MM.1S (cell line): ENCODE measurements at regions not wholly inside any gene's neighbourhood (a gene's known extent, or its start where the extent isn't known, plus 50 kb on each side); places are given as distances from the start of the nearest gene placed in this dataset.

ENCODE experiments used
- DNase-seq: peaks from one replicate; pipeline ENCODE4 v3.0.0-alpha.2; 2015
- H2AFZ ChIP-seq: fragments of 300-600 bp; sonication (generic); 2 replicates; pipeline ENCODE4 v1.6.0; 2016; ENCODE audit warnings: antibody characterized with exemption, low read length
- H3F3A ChIP-seq: fragments of 300-600 bp; sonication (generic); 2 replicates; pipeline ENCODE4 v1.6.1; 2016; ENCODE audit warnings: mild to moderate bottlenecking, antibody characterized with exemption, low read length, moderate library complexity, mixed read lengths; ENCODE audit not compliant: insufficient read depth
- H3K27ac ChIP-seq: fragments of 300-600 bp; sonication (generic); 2 replicates; pipeline ENCODE4 v1.5.1; 2016; ENCODE audit warnings: mild to moderate bottlenecking, low read length
- H3K27me3 ChIP-seq: fragments of 300-600 bp; sonication (generic); replicated peaks from 2 replicates; pipeline ENCODE4 v1.6.0; 2016; ENCODE audit warnings: low read length; ENCODE audit not compliant: insufficient read depth
- H3K36me3 ChIP-seq: fragments of 300-600 bp; sonication (generic); replicated peaks from 2 replicates; pipeline ENCODE4 v1.6.1; 2016; ENCODE audit warnings: mild to moderate bottlenecking, low read length, mixed read lengths; ENCODE audit not compliant: insufficient read depth
- H3K4me1 ChIP-seq: fragments of 300-600 bp; sonication (generic); 2 replicates; pipeline ENCODE4 v1.6.1; 2016; ENCODE audit warnings: low read length, mixed read lengths
- H3K4me2 ChIP-seq: fragments of 300-600 bp; sonication (generic); 2 replicates; pipeline ENCODE4 v1.6.0; 2016; ENCODE audit warnings: low read depth, low read length
- H3K4me3 ChIP-seq: fragments of 300-600 bp; sonication (generic); 2 replicates; pipeline ENCODE4 v1.5.1; 2016; ENCODE audit warnings: low read length, mixed read lengths
- H3K79me2 ChIP-seq: fragments of 300-600 bp; sonication (generic); 2 replicates; pipeline ENCODE4 v1.6.1; 2016; ENCODE audit warnings: mixed run types, low read length, mixed read lengths
- H3K9ac ChIP-seq: fragments of 300-600 bp; sonication (generic); 2 replicates; pipeline ENCODE4 v1.6.1; 2016; ENCODE audit warnings: low read length, mixed read lengths
- H3K9me2 ChIP-seq: fragments of 300-600 bp; sonication (generic); replicated peaks from 2 replicates; pipeline ENCODE4 v1.6.1; 2016; ENCODE audit warnings: mild to moderate bottlenecking, low read length, mixed read lengths; ENCODE audit not compliant: insufficient read depth
- H3K9me3 ChIP-seq: fragments of 300-600 bp; sonication (generic); replicated peaks from 2 replicates; pipeline ENCODE4 v1.6.1; 2016; ENCODE audit warnings: mild to moderate bottlenecking, low read length, mixed read lengths; ENCODE audit not compliant: insufficient read depth
- H4K20me1 ChIP-seq: fragments of 300-600 bp; sonication (generic); 2 replicates; pipeline ENCODE4 v1.6.1; 2016; ENCODE audit warnings: mild to moderate bottlenecking, low read length, moderate library complexity, mixed read lengths; ENCODE audit not compliant: insufficient read depth
- EZH2 ChIP-seq: fragments of 300-600 bp; sonication (generic); optimal IDR thresholded peaks from 2 replicates; pipeline ENCODE3; 2017; ENCODE audit warnings: low read depth, mild to moderate bottlenecking, antibody characterized with exemption, low read length, mixed read lengths
- EZH2phosphoT487 ChIP-seq: fragments of 300-600 bp; sonication (generic); IDR thresholded peaks from 2 replicates; pipeline ENCODE4 v1.6.1; 2018; ENCODE audit warnings: antibody characterized with exemption, low read length
- TF ChIP-seq, protein P1 (sequence below): fragments of 300-600 bp; sonication (generic); IDR thresholded peaks from 2 replicates; pipeline ENCODE4 v1.5.1; 2016; ENCODE audit warnings: antibody characterized with exemption, low read length, mixed read lengths

DNA sequence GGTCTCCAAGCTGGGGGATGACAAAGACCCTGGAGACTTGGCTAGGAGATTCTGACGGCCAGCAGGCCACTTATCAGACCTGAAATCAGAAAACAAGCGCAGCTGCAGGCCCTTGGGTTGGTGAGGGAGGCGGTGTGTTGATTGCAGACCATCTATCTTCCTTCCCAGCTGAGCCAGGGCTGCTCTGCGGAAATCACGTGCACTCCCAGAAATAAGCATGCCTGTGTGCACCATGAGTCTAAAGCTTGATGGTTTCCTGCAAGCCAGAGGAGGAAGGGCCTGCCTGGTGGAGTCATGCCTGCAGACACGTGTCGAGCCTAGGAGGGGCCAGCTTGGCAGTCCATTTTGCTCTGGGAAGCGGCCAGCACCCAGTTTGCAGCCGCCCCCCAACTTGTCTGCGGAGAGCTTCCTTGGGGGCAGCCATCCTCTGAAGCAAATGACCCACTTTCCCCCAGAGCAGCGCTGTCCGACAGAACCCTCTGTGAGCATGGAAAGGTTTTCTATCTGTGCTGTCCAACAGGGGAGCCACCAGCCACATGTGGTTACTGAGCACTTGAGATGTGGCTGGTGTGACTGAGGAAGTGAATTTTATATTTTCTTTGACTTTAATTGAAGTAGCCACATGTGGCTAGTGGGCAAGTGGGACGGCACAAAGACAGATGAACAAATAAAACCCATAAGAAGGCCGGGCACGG, 175.7 kb upstream of the BCOR start:
- Histone ChIP-seq H3K4me1 (no peaks in the 10 kb centered on the region), H3K9ac (no peak overlapping the region), H3F3A (no peaks in the 10 kb centered on the region), H3K79me2 (no peaks in the 10 kb centered on the region), H3K27me3 (no peaks in the 10 kb centered on the region), H3K27ac (no peak overlapping the region), H3K9me3 (no peaks in the 10 kb centered on the region), H3K9me2 (no peaks in the 10 kb centered on the region), H4K20me1 (no peaks in the 10 kb centered on the region), H3K4me3 (no peak overlapping the region), H2AFZ (no peak overlapping the region), H3K4me2 (no peak overlapping the region), H3K36me3 (no peaks in the 10 kb centered on the region)
- no peak for TF ChIP-seq EZH2
- TF ChIP-seq, protein P1, sequence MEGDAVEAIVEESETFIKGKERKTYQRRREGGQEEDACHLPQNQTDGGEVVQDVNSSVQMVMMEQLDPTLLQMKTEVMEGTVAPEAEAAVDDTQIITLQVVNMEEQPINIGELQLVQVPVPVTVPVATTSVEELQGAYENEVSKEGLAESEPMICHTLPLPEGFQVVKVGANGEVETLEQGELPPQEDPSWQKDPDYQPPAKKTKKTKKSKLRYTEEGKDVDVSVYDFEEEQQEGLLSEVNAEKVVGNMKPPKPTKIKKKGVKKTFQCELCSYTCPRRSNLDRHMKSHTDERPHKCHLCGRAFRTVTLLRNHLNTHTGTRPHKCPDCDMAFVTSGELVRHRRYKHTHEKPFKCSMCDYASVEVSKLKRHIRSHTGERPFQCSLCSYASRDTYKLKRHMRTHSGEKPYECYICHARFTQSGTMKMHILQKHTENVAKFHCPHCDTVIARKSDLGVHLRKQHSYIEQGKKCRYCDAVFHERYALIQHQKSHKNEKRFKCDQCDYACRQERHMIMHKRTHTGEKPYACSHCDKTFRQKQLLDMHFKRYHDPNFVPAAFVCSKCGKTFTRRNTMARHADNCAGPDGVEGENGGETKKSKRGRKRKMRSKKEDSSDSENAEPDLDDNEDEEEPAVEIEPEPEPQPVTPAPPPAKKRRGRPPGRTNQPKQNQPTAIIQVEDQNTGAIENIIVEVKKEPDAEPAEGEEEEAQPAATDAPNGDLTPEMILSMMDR = no peak
- TF ChIP-seq EZH2phosphoT487 = no peak
- no peak for DNase-seq

DNA sequence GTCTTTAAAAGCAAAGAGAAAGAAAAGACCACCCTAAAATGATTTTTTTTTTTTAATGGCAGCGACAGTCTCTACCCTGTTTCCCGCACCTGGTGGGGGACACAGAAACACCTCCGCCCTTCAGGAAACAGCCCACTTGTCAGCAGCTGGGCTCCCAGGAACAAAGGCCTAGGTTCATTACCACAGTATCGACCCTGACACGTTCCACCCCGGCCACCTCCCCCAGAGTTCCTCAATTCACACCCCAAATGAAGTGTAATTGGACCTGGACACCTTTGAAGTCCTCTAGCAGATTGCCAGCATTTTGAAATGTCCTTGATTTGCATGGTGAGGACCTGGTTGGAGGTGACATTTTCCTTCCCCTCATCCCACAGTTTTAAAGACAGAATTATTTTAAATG, 175.0 kb upstream of the BCOR start:
- Histone ChIP-seq H3K27me3 (no peaks in the 10 kb centered on the region), H3K4me1 (0 out of 2 replicates have a peak, but pooled peaks cover 3% of the 10 kb centered on the region), H4K20me1 (no peaks in the 10 kb centered on the region), H3K9me2 (no peaks in the 10 kb centered on the region), H3F3A (no peaks in the 10 kb centered on the region), H2AFZ (no peak overlapping the region), H3K9me3 (no peaks in the 10 kb centered on the region), H3K4me3 (no peak overlapping the region), H3K9ac (no peak overlapping the region), H3K36me3 (no peaks in the 10 kb centered on the region), H3K27ac (no peak overlapping the region), H3K4me2 (no peak overlapping the region), H3K79me2 (no peaks in the 10 kb centered on the region)
- DNase-seq = no peak
- no peak for TF ChIP-seq EZH2

DNA sequence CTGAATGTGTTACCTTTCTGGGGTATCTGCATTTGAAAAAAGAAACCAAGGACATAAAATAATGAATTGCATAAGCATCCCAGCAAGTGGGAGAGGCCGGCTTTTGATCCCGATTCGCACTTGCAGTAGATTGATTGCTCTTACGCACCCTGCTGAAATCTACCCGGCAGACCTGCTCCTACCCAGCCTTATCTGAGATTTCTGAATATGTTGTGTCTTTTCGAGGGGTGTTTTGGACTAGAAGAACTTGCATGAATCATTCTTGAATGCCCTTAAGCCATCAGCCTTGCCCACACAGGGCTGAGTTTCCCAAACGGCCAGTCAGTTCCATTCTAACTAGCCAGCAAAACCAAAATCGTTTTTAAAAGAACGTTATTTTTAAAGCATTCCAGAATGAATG, 174.4 kb upstream of the BCOR start:
- H3K9me2 ChIP-seq = no peaks in the 10 kb centered on the region
- DNase-seq = no peak
- H3K4me1 ChIP-seq = 0 out of 2 replicates have a peak, but pooled peaks cover 5% of the 10 kb centered on the region
- no peaks in the 10 kb centered on the region for H4K20me1 ChIP-seq
- TF ChIP-seq EZH2phosphoT487 (no peak), EZH2 (no peak)
- TF ChIP-seq, protein P1 = no peak
- H3K27ac ChIP-seq = no peak overlapping the region
- H3K4me3 ChIP-seq = no peak overlapping the region
- no peaks in the 10 kb centered on the region for H3K9me3 ChIP-seq
- no peaks in the 10 kb centered on the region for H3F3A ChIP-seq
- H3K4me2 ChIP-seq = no peak overlapping the region
- H2AFZ ChIP-seq = no peak overlapping the region
- H3K27me3 ChIP-seq = no peaks in the 10 kb centered on the region
- H3K79me2 ChIP-seq = no peaks in the 10 kb centered on the region
- no peak overlapping the region for H3K9ac ChIP-seq
- no peaks in the 10 kb centered on the region for H3K36me3 ChIP-seq

DNA sequence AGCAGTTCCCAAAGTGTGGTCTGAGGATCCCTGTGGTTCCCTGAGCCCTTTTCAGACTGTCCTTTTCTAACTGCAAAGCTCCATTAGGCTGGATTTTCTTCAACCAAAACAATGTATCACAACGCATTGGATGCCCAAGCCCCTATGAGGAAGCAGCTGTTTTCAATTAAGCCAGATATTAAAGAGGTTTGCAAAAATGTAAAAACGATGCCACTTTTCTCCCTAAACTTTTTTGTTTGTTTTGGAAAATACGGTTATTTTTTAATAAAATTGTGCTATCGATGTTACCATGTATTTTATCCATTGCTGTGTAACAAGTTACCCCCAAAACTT, 170.4 kb upstream of the BCOR start:
- no peak overlapping the region for H2AFZ ChIP-seq
- H3K4me3 ChIP-seq = no peak overlapping the region
- no peak for DNase-seq
- TF ChIP-seq, protein P1 = no peak
- no peak for TF ChIP-seq EZH2
- TF ChIP-seq EZH2phosphoT487 = no peak
- H3K9ac ChIP-seq = no peak overlapping the region
- no peaks in the 10 kb centered on the region for H3K9me2 ChIP-seq
- H3F3A ChIP-seq = no peaks in the 10 kb centered on the region
- H3K27ac ChIP-seq = no peak overlapping the region
- no peak overlapping the region for H3K4me2 ChIP-seq
- no peaks in the 10 kb centered on the region for H3K27me3 ChIP-seq
- no peaks in the 10 kb centered on the region for H3K79me2 ChIP-seq
- H4K20me1 ChIP-seq = no peaks in the 10 kb centered on the region
- H3K9me3 ChIP-seq = no peaks in the 10 kb centered on the region
- no peaks in the 10 kb centered on the region for H3K36me3 ChIP-seq
- H3K4me1 ChIP-seq = 0 out of 2 replicates have a peak, but pooled peaks cover 5% of the 10 kb centered on the region
